GM23338 (cell line): ENCODE measurements at regions not wholly inside any gene's neighbourhood (a gene's known extent, or its start where the extent isn't known, plus 50 kb on each side); places are given as distances from the start of the nearest gene placed in this dataset.

Experiments used
- ATAC-seq: fragments of 200-7000 bp; cut with Tn5 transposase; 3 replicates; pipeline ENCODE4 v1.9.1; 2020
- DNase-seq: peaks from one replicate; pipeline ENCODE4 v3.0.0-alpha.2; 2015; ENCODE audit warnings: low spot score
- H2AFZ ChIP-seq: fragments of 200-600 bp; sonication (generic); 2 replicates; pipeline ENCODE4 v1.8.0; 2016; ENCODE audit warnings: antibody characterized with exemption, mild to moderate bottlenecking, moderate library complexity
- H3F3A ChIP-seq: fragments of 200-600 bp; sonication (generic); replicated peaks from 2 replicates; pipeline ENCODE4 v1.8.0; 2017; ENCODE audit warnings: antibody characterized with exemption, mixed run types, low read depth
- H3K27ac ChIP-seq: fragments of 200-600 bp; sonication (generic); 2 replicates; pipeline ENCODE4 v1.6.1; 2016; ENCODE audit warnings: low read depth
- H3K27me3 ChIP-seq: fragments of 200-600 bp; sonication (generic); 2 replicates; pipeline ENCODE4 v1.8.0; 2016; ENCODE audit warnings: mild to moderate bottlenecking, mixed run types, moderate library complexity; ENCODE audit not compliant: insufficient read depth
- H3K36me3 ChIP-seq: fragments of 200-600 bp; sonication (generic); 2 replicates; pipeline ENCODE4 v1.8.0; 2016; ENCODE audit warnings: mild to moderate bottlenecking; ENCODE audit not compliant: insufficient read depth
- H3K4me1 ChIP-seq: fragments of 200-600 bp; sonication (generic); 2 replicates; pipeline ENCODE4 v1.8.0; 2016; ENCODE audit warnings: mild to moderate bottlenecking, moderate library complexity; ENCODE audit not compliant: insufficient read depth
- H3K4me2 ChIP-seq: fragments of 200-600 bp; sonication (generic); 2 replicates; pipeline ENCODE4 v1.7.1; 2017; ENCODE audit warnings: mixed run types
- H3K4me3 ChIP-seq: fragments of 200-600 bp; sonication (generic); 2 replicates; pipeline ENCODE4 v1.6.1; 2016; ENCODE audit warnings: mixed run types
- H3K79me2 ChIP-seq: fragments of 200-600 bp; sonication (generic); replicated peaks from 2 replicates; pipeline ENCODE4 v1.8.0; 2017; ENCODE audit warnings: mild to moderate bottlenecking; ENCODE audit not compliant: insufficient read depth
- H3K9me2 ChIP-seq: fragments of 200-600 bp; sonication (generic); 2 replicates; pipeline ENCODE4 v1.8.0; 2017; ENCODE audit not compliant: insufficient read depth
- H4K20me1 ChIP-seq: fragments of 200-600 bp; sonication (generic); replicated peaks from 2 replicates; pipeline ENCODE4 v1.8.0; 2017; ENCODE audit warnings: mild to moderate bottlenecking; ENCODE audit not compliant: insufficient read depth
- H3K27ac Mint-ChIP-seq: 2 replicates; pipeline ENCODE4 v1.8.0; 2020; ENCODE audit warnings: inconsistent platforms, mild to moderate bottlenecking, moderate library complexity, mixed read lengths
- H3K27me3 Mint-ChIP-seq: 3 replicates; pipeline ENCODE4 v1.8.0; 2022; ENCODE audit warnings: low read depth, mild to moderate bottlenecking, moderate library complexity, mixed read lengths, inconsistent platforms; ENCODE audit not compliant: insufficient read depth, poor library complexity
- H3K36me3 Mint-ChIP-seq: 3 replicates; pipeline ENCODE4 v1.8.0; 2021; ENCODE audit warnings: low read depth, mild to moderate bottlenecking, inconsistent platforms, moderate library complexity, mixed read lengths
- H3K4me1 Mint-ChIP-seq: 3 replicates; pipeline ENCODE4 v1.8.0; 2020; ENCODE audit warnings: mild to moderate bottlenecking, inconsistent platforms, mixed read lengths
- H3K4me3 Mint-ChIP-seq: 3 replicates; pipeline ENCODE4 v1.8.0; 2021; ENCODE audit warnings: moderate library complexity, mild to moderate bottlenecking, inconsistent platforms, mixed read lengths
- H3K9me3 Mint-ChIP-seq: 3 replicates; pipeline ENCODE4 v1.8.0; 2020; ENCODE audit warnings: moderate library complexity, mild to moderate bottlenecking, inconsistent platforms, mixed read lengths
- EZH2phosphoT487 ChIP-seq: fragments of 200-600 bp; sonication (generic); IDR thresholded peaks from one replicate; pipeline ENCODE4 v1.8.1; 2018; ENCODE audit warnings: antibody characterized with exemption; ENCODE audit not compliant: unreplicated experiment
- ZNF331 ChIP-seq: fragments of 250-450 bp; sonication (Bioruptor Pico); IDR thresholded peaks from 2 replicates; pipeline ENCODE4 v1.5.0; 2020; ENCODE audit warnings: low read depth, mild to moderate bottlenecking, moderate library complexity
- TF ChIP-seq, protein P1 (sequence below): fragments of 250-450 bp; sonication (Bioruptor Pico); IDR thresholded peaks from 2 replicates; pipeline ENCODE4 v1.5.0; 2020; ENCODE audit warnings: mild to moderate bottlenecking, moderate library complexity
- TF ChIP-seq, protein P2 (sequence below), 2 experiments: fragments of 200-600 bp in 1 of 2; sonication (generic) in 1 of 2; conservative IDR thresholded peaks; 2 replicates each; pipeline versions ENCODE4 v1.5.1 to v1.6.1; 2016 to 2017; ENCODE audit warnings: antibody characterized with exemption in 2 of 2, low read depth in 2 of 2, mild to moderate bottlenecking in 2 of 2, moderate library complexity in 1 of 2
- TF ChIP-seq, protein P3 (sequence below): IDR thresholded peaks from 2 replicates; pipeline ENCODE4 v1.6.1; 2016; ENCODE audit warnings: antibody characterized with exemption

DNA sequence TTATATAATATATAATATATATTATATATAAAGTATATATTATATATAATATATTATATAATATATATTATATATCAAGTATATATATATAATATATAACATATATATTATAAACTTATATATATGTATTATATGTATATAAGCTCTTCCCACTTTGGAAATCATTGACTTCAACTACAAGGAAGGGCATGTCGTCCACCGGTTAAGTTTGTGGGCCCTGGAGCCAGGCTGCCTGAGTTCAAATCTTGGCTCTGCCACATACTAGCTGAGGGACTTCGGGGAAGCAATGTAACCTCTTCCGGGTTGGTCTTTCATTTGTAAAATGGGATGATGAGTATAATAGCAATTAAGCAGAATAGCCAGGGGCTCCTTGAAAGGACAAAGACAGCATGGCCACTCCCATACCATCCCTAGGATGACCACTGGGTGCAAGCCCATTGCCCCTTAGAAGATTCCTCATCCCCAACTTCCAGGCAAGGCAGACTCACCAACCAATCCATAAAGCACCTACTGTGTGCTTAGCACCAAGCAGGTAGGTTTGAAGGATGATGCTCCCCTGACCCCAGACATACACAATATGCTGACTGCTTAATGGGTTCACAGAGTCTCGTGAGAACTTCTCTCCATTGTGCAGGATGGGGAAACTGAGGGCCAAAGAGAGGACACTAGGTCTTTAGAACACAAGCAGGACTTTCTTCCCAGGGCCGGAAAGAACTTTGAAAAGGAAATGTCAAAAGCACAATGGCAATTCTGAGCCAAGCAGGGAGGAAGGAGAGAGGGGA is 163.2 kb downstream of the MRPL14 start (continued):
- TF ChIP-seq, protein P1, sequence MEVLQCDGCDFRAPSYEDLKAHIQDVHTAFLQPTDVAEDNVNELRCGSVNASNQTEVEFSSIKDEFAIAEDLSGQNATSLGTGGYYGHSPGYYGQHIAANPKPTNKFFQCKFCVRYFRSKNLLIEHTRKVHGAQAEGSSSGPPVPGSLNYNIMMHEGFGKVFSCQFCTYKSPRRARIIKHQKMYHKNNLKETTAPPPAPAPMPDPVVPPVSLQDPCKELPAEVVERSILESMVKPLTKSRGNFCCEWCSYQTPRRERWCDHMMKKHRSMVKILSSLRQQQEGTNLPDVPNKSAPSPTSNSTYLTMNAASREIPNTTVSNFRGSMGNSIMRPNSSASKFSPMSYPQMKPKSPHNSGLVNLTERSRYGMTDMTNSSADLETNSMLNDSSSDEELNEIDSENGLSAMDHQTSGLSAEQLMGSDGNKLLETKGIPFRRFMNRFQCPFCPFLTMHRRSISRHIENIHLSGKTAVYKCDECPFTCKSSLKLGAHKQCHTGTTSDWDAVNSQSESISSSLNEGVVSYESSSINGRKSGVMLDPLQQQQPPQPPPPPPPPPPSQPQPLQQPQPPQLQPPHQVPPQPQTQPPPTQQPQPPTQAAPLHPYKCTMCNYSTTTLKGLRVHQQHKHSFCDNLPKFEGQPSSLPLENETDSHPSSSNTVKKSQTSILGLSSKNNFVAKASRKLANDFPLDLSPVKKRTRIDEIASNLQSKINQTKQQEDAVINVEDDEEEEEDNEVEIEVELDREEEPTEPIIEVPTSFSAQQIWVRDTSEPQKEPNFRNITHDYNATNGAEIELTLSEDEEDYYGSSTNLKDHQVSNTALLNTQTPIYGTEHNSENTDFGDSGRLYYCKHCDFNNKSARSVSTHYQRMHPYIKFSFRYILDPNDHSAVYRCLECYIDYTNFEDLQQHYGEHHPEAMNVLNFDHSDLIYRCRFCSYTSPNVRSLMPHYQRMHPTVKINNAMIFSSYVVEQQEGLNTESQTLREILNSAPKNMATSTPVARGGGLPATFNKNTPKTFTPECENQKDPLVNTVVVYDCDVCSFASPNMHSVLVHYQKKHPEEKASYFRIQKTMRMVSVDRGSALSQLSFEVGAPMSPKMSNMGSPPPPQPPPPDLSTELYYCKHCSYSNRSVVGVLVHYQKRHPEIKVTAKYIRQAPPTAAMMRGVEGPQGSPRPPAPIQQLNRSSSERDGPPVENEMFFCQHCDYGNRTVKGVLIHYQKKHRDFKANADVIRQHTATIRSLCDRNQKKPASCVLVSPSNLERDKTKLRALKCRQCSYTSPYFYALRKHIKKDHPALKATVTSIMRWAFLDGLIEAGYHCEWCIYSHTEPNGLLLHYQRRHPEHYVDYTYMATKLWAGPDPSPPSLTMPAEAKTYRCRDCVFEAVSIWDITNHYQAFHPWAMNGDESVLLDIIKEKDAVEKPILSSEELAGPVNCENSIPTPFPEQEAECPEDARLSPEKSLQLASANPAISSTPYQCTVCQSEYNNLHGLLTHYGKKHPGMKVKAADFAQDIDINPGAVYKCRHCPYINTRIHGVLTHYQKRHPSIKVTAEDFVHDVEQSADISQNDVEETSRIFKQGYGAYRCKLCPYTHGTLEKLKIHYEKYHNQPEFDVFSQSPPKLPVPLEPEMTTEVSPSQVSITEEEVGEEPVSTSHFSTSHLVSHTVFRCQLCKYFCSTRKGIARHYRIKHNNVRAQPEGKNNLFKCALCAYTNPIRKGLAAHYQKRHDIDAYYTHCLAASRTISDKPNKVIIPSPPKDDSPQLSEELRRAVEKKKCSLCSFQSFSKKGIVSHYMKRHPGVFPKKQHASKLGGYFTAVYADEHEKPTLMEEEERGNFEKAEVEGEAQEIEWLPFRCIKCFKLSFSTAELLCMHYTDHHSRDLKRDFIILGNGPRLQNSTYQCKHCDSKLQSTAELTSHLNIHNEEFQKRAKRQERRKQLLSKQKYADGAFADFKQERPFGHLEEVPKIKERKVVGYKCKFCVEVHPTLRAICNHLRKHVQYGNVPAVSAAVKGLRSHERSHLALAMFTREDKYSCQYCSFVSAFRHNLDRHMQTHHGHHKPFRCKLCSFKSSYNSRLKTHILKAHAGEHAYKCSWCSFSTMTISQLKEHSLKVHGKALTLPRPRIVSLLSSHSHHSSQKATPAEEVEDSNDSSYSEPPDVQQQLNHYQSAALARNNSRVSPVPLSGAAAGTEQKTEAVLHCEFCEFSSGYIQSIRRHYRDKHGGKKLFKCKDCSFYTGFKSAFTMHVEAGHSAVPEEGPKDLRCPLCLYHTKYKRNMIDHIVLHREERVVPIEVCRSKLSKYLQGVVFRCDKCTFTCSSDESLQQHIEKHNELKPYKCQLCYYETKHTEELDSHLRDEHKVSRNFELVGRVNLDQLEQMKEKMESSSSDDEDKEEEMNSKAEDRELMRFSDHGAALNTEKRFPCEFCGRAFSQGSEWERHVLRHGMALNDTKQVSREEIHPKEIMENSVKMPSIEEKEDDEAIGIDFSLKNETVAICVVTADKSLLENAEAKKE (CRISPR knock-in tag), result no peak

DNA sequence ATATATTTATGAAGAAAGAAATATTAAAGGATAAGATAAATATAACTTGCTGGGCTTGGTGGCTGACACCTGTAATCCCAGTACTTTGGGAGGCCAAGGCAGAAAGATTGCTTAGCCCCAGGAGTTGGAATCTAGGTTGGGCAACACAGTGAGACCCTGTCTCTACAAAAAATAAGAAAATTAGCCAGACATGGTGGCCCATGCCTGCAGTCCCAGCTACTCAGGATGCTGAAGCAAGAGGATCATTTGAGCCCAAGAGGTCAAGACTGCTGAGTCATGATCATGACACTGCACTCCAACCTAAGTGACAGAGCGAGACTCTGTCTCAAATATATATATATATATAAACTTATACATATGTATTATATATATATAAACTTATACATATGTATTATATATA is 164.0 kb downstream of the MRPL14 start:
- ATAC-seq (no peak), DNase-seq (no peak)
- no peak overlapping the region for H3K4me3 Mint-ChIP-seq
- Histone ChIP-seq H3K9me2 (no peaks in the 10 kb centered on the region), H3K4me3 (no peak overlapping the region), H3K36me3 (no peaks in the 10 kb centered on the region), H3K27ac (no peak overlapping the region), H4K20me1 (no peaks in the 10 kb centered on the region), H2AFZ (no peak overlapping the region), H3K79me2 (no peaks in the 10 kb centered on the region), H3K4me2 (no peak overlapping the region), H3K27me3 (no peaks in the 10 kb centered on the region), H3K4me1 (0 out of 2 replicates have a peak, but pooled peaks cover 7% of the 10 kb centered on the region), H3F3A (no peaks in the 10 kb centered on the region)
- peaks cover 19% of the 10 kb centered on the region for H3K4me1 Mint-ChIP-seq
- H3K9me3 Mint-ChIP-seq, result no peaks in the 10 kb centered on the region; the same call in 1 of the 3 replicates
- H3K36me3 Mint-ChIP-seq, result no peaks in the 10 kb centered on the region; the same call in 2 of the 3 replicates
- no peak overlapping the region for H3K27ac Mint-ChIP-seq
- peaks cover 10% of the 10 kb centered on the region for H3K27me3 Mint-ChIP-seq
- TF ChIP-seq EZH2phosphoT487 (no peak), ZNF331 (CRISPR knock-in tag) (no peak)
- TF ChIP-seq, protein P1 (CRISPR knock-in tag), result no peak
- TF ChIP-seq, protein P2, sequence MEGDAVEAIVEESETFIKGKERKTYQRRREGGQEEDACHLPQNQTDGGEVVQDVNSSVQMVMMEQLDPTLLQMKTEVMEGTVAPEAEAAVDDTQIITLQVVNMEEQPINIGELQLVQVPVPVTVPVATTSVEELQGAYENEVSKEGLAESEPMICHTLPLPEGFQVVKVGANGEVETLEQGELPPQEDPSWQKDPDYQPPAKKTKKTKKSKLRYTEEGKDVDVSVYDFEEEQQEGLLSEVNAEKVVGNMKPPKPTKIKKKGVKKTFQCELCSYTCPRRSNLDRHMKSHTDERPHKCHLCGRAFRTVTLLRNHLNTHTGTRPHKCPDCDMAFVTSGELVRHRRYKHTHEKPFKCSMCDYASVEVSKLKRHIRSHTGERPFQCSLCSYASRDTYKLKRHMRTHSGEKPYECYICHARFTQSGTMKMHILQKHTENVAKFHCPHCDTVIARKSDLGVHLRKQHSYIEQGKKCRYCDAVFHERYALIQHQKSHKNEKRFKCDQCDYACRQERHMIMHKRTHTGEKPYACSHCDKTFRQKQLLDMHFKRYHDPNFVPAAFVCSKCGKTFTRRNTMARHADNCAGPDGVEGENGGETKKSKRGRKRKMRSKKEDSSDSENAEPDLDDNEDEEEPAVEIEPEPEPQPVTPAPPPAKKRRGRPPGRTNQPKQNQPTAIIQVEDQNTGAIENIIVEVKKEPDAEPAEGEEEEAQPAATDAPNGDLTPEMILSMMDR (conservative IDR thresholded peaks at IDR 0.05; ENCODE audit: low read depth in 2 of 2), result no peak
- TF ChIP-seq, protein P3, sequence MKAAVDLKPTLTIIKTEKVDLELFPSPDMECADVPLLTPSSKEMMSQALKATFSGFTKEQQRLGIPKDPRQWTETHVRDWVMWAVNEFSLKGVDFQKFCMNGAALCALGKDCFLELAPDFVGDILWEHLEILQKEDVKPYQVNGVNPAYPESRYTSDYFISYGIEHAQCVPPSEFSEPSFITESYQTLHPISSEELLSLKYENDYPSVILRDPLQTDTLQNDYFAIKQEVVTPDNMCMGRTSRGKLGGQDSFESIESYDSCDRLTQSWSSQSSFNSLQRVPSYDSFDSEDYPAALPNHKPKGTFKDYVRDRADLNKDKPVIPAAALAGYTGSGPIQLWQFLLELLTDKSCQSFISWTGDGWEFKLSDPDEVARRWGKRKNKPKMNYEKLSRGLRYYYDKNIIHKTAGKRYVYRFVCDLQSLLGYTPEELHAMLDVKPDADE, result no peak
